Activated T-helper 2 cell treated with anti-CD3 and anti-CD28 coated beads, Interferon-gamma antibody, Interleukin-2, Interleukin-4, amounts not matched to agents 10 μg/mL and 5 μg/mL and 100 μg/mL, durations not matched to agents 14 hours and 24 hours and 36 hours (primary cell): ENCODE measurements at regions not wholly inside any gene's neighbourhood (a gene's known extent, or its start where the extent isn't known, plus 50 kb on each side); places are given as distances from the start of the nearest gene placed in this dataset.

ENCODE experiments used
- DNase-seq: peaks from one replicate; pipeline ENCODE4 v3.0.0; 2021; ENCODE audit warnings: low spot score
- H3K27ac Mint-ChIP-seq: one replicate; pipeline ENCODE4 v1.8.0; 2021; ENCODE audit warnings: mixed read lengths
- H3K27me3 Mint-ChIP-seq: one replicate; pipeline ENCODE4 v1.8.0; 2021; ENCODE audit warnings: low read depth, mixed read lengths
- H3K36me3 Mint-ChIP-seq: one replicate; pipeline ENCODE4 v1.8.0; 2021; ENCODE audit warnings: low read depth, mixed read lengths
- H3K4me1 Mint-ChIP-seq: one replicate; pipeline ENCODE4 v1.8.0; 2021; ENCODE audit warnings: low read depth, mixed read lengths
- H3K4me3 Mint-ChIP-seq: one replicate; pipeline ENCODE4 v1.8.0; 2021; ENCODE audit warnings: low read depth, mild to moderate bottlenecking, moderate library complexity, mixed read lengths
- H3K9me3 Mint-ChIP-seq: one replicate; pipeline ENCODE4 v1.8.0; 2021; ENCODE audit warnings: mixed read lengths
- intact Hi-C: fragments of 100-400 bp; cut with micrococcal nuclease; formaldehyde crosslinking; loops from one replicate; pipeline ENCODE4 v1.15.1; 2023

GRCh38 chr3:40845916-40846315, 321.2 kb downstream of the ZNF621 start:
- Mint-ChIP-seq H3K4me3 (no peak overlapping the region), H3K36me3 (no peaks in the 10 kb centered on the region), H3K9me3 (no peaks in the 10 kb centered on the region), H3K27ac (no peak overlapping the region), H3K4me1 (no peaks in the 10 kb centered on the region), H3K27me3 (no peaks in the 10 kb centered on the region)
- intact Hi-C loops, result no loop called here
- no peak for DNase-seq

DNA sequence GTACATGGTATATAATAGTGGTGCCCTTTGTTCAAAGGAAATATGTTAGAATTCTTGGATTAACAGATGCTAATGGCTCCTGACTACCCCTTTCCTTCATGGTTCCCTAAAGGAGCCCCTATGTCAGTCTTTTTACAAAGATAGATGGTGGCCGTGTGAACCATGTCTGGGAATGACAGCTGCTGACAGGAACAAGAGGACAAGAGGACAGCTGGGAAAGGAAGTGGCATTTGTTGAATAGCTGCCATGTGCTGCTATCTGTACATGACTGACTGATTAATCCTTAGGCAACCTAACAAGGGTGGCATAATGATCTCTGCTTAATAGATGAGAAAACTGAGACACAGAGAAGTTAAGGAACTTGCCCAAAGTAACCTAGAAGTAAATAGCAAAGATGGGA, 321.7 kb downstream of the ZNF621 start:
- no peak overlapping the region for H3K27ac Mint-ChIP-seq
- no peaks in the 10 kb centered on the region for H3K4me1 Mint-ChIP-seq
- DNase-seq, result no peak
- intact Hi-C loops, result no loop called here
- H3K4me3 Mint-ChIP-seq, result no peak overlapping the region
- H3K27me3 Mint-ChIP-seq, result no peaks in the 10 kb centered on the region
- H3K9me3 Mint-ChIP-seq, result no peaks in the 10 kb centered on the region
- no peaks in the 10 kb centered on the region for H3K36me3 Mint-ChIP-seq

GRCh38 chr3:40847551-40847992, 322.8 kb downstream of the ZNF621 start:
- no peak overlapping the region for H3K4me3 Mint-ChIP-seq
- DNase-seq, result no peak
- no peak overlapping the region for H3K27ac Mint-ChIP-seq
- H3K4me1 Mint-ChIP-seq, result no peaks in the 10 kb centered on the region
- H3K27me3 Mint-ChIP-seq, result no peaks in the 10 kb centered on the region
- intact Hi-C loops, result no loop called here
- H3K36me3 Mint-ChIP-seq, result no peaks in the 10 kb centered on the region
- no peaks in the 10 kb centered on the region for H3K9me3 Mint-ChIP-seq

DNA sequence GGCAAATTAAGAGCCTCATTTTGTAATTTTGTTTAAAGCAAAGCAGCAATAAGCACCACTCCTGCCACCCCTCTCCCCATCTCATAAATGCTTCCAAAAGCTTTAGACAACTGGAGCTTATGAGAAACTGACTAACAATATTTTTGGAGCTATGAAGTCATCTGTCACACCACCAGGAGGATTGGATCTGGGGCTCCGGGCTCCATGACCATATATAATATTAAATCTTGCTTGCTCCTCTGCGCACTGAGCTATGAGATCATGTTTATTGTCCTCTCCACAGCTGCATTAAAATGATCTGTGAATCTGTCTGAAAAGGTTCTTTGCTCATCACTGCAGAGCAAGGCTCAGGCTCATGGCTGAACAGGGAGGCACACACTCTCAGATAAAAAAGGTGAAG, 323.7 kb downstream of the ZNF621 start:
- no peaks in the 10 kb centered on the region for H3K4me1 Mint-ChIP-seq
- no peak overlapping the region for H3K27ac Mint-ChIP-seq
- H3K36me3 Mint-ChIP-seq, result no peaks in the 10 kb centered on the region
- no peak overlapping the region for H3K4me3 Mint-ChIP-seq
- no peak for DNase-seq
- no peaks in the 10 kb centered on the region for H3K27me3 Mint-ChIP-seq
- intact Hi-C loops, result no loop called here
- H3K9me3 Mint-ChIP-seq, result no peaks in the 10 kb centered on the region

GRCh38 chr3:40850861-40851260, 326.1 kb downstream of the ZNF621 start:
- H3K4me1 Mint-ChIP-seq, result no peaks in the 10 kb centered on the region
- H3K27ac Mint-ChIP-seq, result no peak overlapping the region
- DNase-seq, result no peak
- intact Hi-C loops, result no loop called here
- H3K36me3 Mint-ChIP-seq, result no peaks in the 10 kb centered on the region
- H3K4me3 Mint-ChIP-seq, result no peak overlapping the region
- H3K27me3 Mint-ChIP-seq, result no peaks in the 10 kb centered on the region
- no peaks in the 10 kb centered on the region for H3K9me3 Mint-ChIP-seq

DNA sequence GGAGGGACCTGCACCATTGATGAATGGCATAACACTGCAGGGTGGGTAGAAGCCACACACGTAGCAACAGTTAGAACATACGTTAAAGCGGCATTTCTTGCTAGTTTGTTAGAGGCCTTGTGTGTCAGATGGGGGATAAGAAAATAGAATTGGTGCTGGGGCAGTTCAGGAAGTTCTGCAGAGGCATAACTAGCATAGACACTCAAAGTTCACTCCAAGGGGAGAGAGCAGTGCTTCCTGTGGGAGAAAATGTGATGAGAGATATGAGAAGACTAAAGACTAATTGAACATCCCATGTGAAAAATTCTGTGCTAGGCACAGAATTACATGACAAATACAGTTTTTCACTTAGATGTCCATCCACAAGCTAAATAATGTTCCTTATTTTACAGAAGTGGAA, 327.1 kb downstream of the ZNF621 start:
- Mint-ChIP-seq H3K36me3 (no peaks in the 10 kb centered on the region), H3K27me3 (no peaks in the 10 kb centered on the region), H3K9me3 (no peaks in the 10 kb centered on the region), H3K4me1 (no peaks in the 10 kb centered on the region), H3K4me3 (no peak overlapping the region), H3K27ac (no peak overlapping the region)
- DNase-seq, result no peak
- intact Hi-C loops, result no loop called here

- Mint-ChIP-seq H3K36me3 (no peaks in the 10 kb centered on the region), H3K27me3 (no peaks in the 10 kb centered on the region), H3K9me3 (no peaks in the 10 kb centered on the region), H3K27ac (no peak overlapping the region), H3K4me3 (no peak overlapping the region), H3K4me1 (no peaks in the 10 kb centered on the region)
- intact Hi-C loops, result no loop called here
- no peak for DNase-seq
Measured at GRCh38 chr3:40852712-40853111, 328.0 kb downstream of the ZNF621 start.

GRCh38 chr3:40853474-40853873, 328.7 kb downstream of the ZNF621 start:
- Mint-ChIP-seq H3K4me1 (no peaks in the 10 kb centered on the region), H3K4me3 (no peak overlapping the region), H3K36me3 (no peaks in the 10 kb centered on the region), H3K27me3 (no peaks in the 10 kb centered on the region), H3K9me3 (no peaks in the 10 kb centered on the region), H3K27ac (no peak overlapping the region)
- DNase-seq, result no peak
- intact Hi-C loops, result no loop called here

GRCh38 chr3:40855871-40856270, 331.1 kb downstream of the ZNF621 start:
- Mint-ChIP-seq H3K9me3 (no peaks in the 10 kb centered on the region), H3K4me1 (no peaks in the 10 kb centered on the region), H3K27me3 (no peaks in the 10 kb centered on the region), H3K36me3 (no peaks in the 10 kb centered on the region), H3K27ac (no peak overlapping the region), H3K4me3 (no peak overlapping the region)
- intact Hi-C loops, result no loop called here
- no peak for DNase-seq

- Mint-ChIP-seq H3K4me1 (no peaks in the 10 kb centered on the region), H3K4me3 (no peak overlapping the region), H3K9me3 (no peaks in the 10 kb centered on the region), H3K27ac (no peak overlapping the region), H3K27me3 (no peaks in the 10 kb centered on the region), H3K36me3 (no peaks in the 10 kb centered on the region)
- DNase-seq, result no peak
- intact Hi-C loops, result no loop called here
Measured at GRCh38 chr3:40858364-40859115, 333.8 kb downstream of the ZNF621 start.

- intact Hi-C loops, result no loop called here
- no peak overlapping the region for H3K27ac Mint-ChIP-seq
- DNase-seq, result no peak
- H3K4me1 Mint-ChIP-seq, result no peaks in the 10 kb centered on the region
- no peaks in the 10 kb centered on the region for H3K9me3 Mint-ChIP-seq
- no peak overlapping the region for H3K4me3 Mint-ChIP-seq
- no peaks in the 10 kb centered on the region for H3K27me3 Mint-ChIP-seq
- H3K36me3 Mint-ChIP-seq, result no peaks in the 10 kb centered on the region
Measured at GRCh38 chr3:40862946-40863345, 336.4 kb upstream of the CTNNB1 start.

GRCh38 chr3:40864146-40864782, 335.0 kb upstream of the CTNNB1 start:
- Mint-ChIP-seq H3K4me1 (no peaks in the 10 kb centered on the region), H3K4me3 (no peak overlapping the region), H3K36me3 (no peaks in the 10 kb centered on the region), H3K27me3 (no peaks in the 10 kb centered on the region), H3K9me3 (no peaks in the 10 kb centered on the region), H3K27ac (no peak overlapping the region)
- no peak for DNase-seq
- intact Hi-C loops, result no loop called here

- intact Hi-C loops, result no loop called here
- H3K9me3 Mint-ChIP-seq, result no peaks in the 10 kb centered on the region
- H3K4me1 Mint-ChIP-seq, result no peaks in the 10 kb centered on the region
- no peak overlapping the region for H3K4me3 Mint-ChIP-seq
- no peak overlapping the region for H3K27ac Mint-ChIP-seq
- no peaks in the 10 kb centered on the region for H3K27me3 Mint-ChIP-seq
- H3K36me3 Mint-ChIP-seq, result no peaks in the 10 kb centered on the region
- no peak for DNase-seq
Measured at GRCh38 chr3:40864915-40865314, 334.4 kb upstream of the CTNNB1 start.
